HepG2 (cell line): ENCODE measurements at regions not wholly inside any gene's neighbourhood (a gene's known extent, or its start where the extent isn't known, plus 50 kb on each side); places are given as distances from the start of the nearest gene placed in this dataset.

Experiments used
- ATAC-seq: fragments of 200-7000 bp; cut with Tn5 transposase; 3 replicates; pipeline ENCODE4 v1.9.1; 2020; ENCODE audit warnings: mild to moderate bottlenecking, moderate library complexity
- BruUV-seq: library from RNA; stranded (reverse); fragments of 400-500 nt; replicated peaks from 2 replicates; lab custom pipeline; 2021; lab: Mats Ljungman, UMichigan
- CTCF ChIA-PET: fragments of 300-600 bp; formaldehyde crosslinking; extraction: SDS; loops from one replicate; lab custom pipeline; 2021; ENCODE audit warnings: low total read pairs, inconsistent platforms, low intra/inter-chr PET ratio; lab: Yijun Ruan, JAX
- POLR2A ChIA-PET: fragments of 350-600 bp; sonication (Branson Sonifier 250); formaldehyde crosslinking; loops from one replicate; lab custom pipeline; 2020; ENCODE audit warnings: antibody characterized with exemption, inconsistent platforms; lab: Yijun Ruan, JAX
- DNase-seq: peaks from one replicate; pipeline ENCODE4 v3.0.0-alpha.2; 2015; ENCODE audit warnings: low spot score
- FAIRE-seq: peaks from 3 replicates; lab custom pipeline; 2011; peaks lifted over from hg19 to GRCh38; lab: Jason Lieb, UNC
- H2AFZ ChIP-seq: one replicate; pipeline ENCODE4 v1.6.1; 2011; ENCODE audit warnings: low read length, inconsistent platforms
- H3K27ac ChIP-seq: fragments of 300-600 bp; 3 replicates; pipeline ENCODE4 v1.8.0; 2011; ENCODE audit warnings: mixed run types, mild to moderate bottlenecking, mixed read lengths, low read length, inconsistent platforms; ENCODE audit not compliant: insufficient read depth; ENCODE audit errors: extremely low read length
- H3K27me3 ChIP-seq, 2 experiments: fragments of 200-600 bp in 1 of 2; 2 replicates in 1 of 2; 3 replicates in 1 of 2; pipeline versions ENCODE4 v1.6.0 to v1.8.0; 2011; ENCODE audit warnings: low read length in 2 of 2, mild to moderate bottlenecking in 2 of 2, moderate library complexity in 2 of 2, inconsistent platforms in 1 of 2; ENCODE audit not compliant: insufficient read depth in 2 of 2, control insufficient read depth in 1 of 2
- H3K36me3 ChIP-seq, 2 experiments: fragments of 200-600 bp in 1 of 2; replicated peaks in 1 of 2; 2 replicates in 1 of 2; 3 replicates in 1 of 2; pipeline versions ENCODE4 v1.5.1 to v1.8.0; 2011; ENCODE audit warnings: low read length in 2 of 2, inconsistent platforms in 1 of 2; ENCODE audit not compliant: insufficient read depth in 2 of 2, control insufficient read depth in 1 of 2
- H3K4me1 ChIP-seq: 2 replicates; pipeline ENCODE4 v1.5.1; 2012; ENCODE audit warnings: low read length, inconsistent platforms; ENCODE audit not compliant: insufficient read depth
- H3K4me2 ChIP-seq: 2 replicates; pipeline ENCODE4 v1.6.0; 2011; ENCODE audit warnings: low read depth, low read length, inconsistent platforms
- H3K4me3 ChIP-seq, 3 experiments: fragments of 200-600 bp in 1 of 3; sonication (generic), shearing (Covaris generic) in 1 of 3; replicated peaks in 1 of 3; 2 replicates each; pipeline ENCODE4 v1.5.1; 2011 to 2016; ENCODE audit warnings: low read length in 3 of 3, inconsistent platforms in 2 of 3, low read depth in 2 of 3, mild to moderate bottlenecking in 2 of 3, control low read depth in 1 of 3, mixed read lengths in 1 of 3; ENCODE audit not compliant: insufficient read depth in 1 of 3
- H3K79me2 ChIP-seq: one replicate; pipeline ENCODE4 v1.6.1; 2011; ENCODE audit warnings: low read length, inconsistent platforms; ENCODE audit not compliant: insufficient read depth
- H3K9ac ChIP-seq: 2 replicates; pipeline ENCODE4 v1.6.0; 2011; ENCODE audit warnings: mild to moderate bottlenecking, low read depth, low read length, inconsistent platforms; ENCODE audit not compliant: insufficient read depth
- H3K9me3 ChIP-seq: 2 replicates; pipeline ENCODE4 v1.5.1; 2012; ENCODE audit warnings: mild to moderate bottlenecking, low read length
- H4K20me1 ChIP-seq: 2 replicates; pipeline ENCODE4 v1.6.0; 2011; ENCODE audit warnings: inconsistent platforms, mild to moderate bottlenecking, low read length, moderate library complexity; ENCODE audit not compliant: insufficient read depth
- BRCA1 ChIP-seq: sonication (generic); formaldehyde crosslinking; IDR thresholded peaks from 2 replicates; pipeline ENCODE4 v1.4.0; 2020; ENCODE audit warnings: missing genetic modification reagents
- CBX1 ChIP-seq: IDR thresholded peaks from one replicate; pipeline ENCODE4 v1.6.1; 2016; ENCODE audit warnings: antibody characterized with exemption, low read depth
- CEBPG ChIP-seq: IDR thresholded peaks from 2 replicates; pipeline ENCODE4 v1.6.1; 2016
- FOXK1 ChIP-seq: sonication (generic); formaldehyde crosslinking; IDR thresholded peaks from 2 replicates; pipeline ENCODE4 v1.4.0; 2020; ENCODE audit warnings: low read depth, missing genetic modification reagents, borderline replicate concordance
- HMGA1 ChIP-seq: sonication (generic); formaldehyde crosslinking; conservative IDR thresholded peaks from 2 replicates; pipeline ENCODE4 v1.4.0; 2020; ENCODE audit warnings: missing genetic modification reagents
- NFYC ChIP-seq: IDR thresholded peaks from 2 replicates; pipeline ENCODE4 v1.6.1; 2016; ENCODE audit warnings: missing genetic modification reagents, missing compliant biosample characterization
- POLR2AphosphoS2 ChIP-seq: IDR thresholded peaks from 2 replicates; pipeline ENCODE4 v1.6.1; 2011; ENCODE audit warnings: low read depth, low read length, improper control_type of control experiment
- SMARCC2 ChIP-seq: fragments of 450-650 bp; IDR thresholded peaks from 2 replicates; pipeline ENCODE4 v1.6.1; 2017; ENCODE audit warnings: antibody characterized with exemption, mild to moderate bottlenecking
- ZBTB7A ChIP-seq: sonication (generic); formaldehyde crosslinking; IDR thresholded peaks from 2 replicates; pipeline ENCODE4 v1.8.0; 2022; ENCODE audit warnings: mild to moderate bottlenecking, missing genetic modification reagents
- ZNF12 ChIP-seq: sonication (generic); formaldehyde crosslinking; IDR thresholded peaks from 2 replicates; pipeline ENCODE4 v1.5.0; 2020; ENCODE audit warnings: missing genetic modification reagents
- ZNF160 ChIP-seq: sonication (generic); formaldehyde crosslinking; IDR thresholded peaks from 2 replicates; pipeline ENCODE4 v1.8.0; 2022; ENCODE audit warnings: mild to moderate bottlenecking, inconsistent platforms, missing genetic modification reagents
- ZNF557 ChIP-seq: sonication (generic); formaldehyde crosslinking; IDR thresholded peaks from 2 replicates; pipeline ENCODE4 v1.4.0; 2020; ENCODE audit warnings: missing genetic modification reagents
- ZNF703 ChIP-seq: sonication (generic); formaldehyde crosslinking; IDR thresholded peaks from 2 replicates; pipeline ENCODE4 v1.5.1; 2020; ENCODE audit warnings: missing genetic modification reagents, mild to moderate bottlenecking, moderate library complexity, borderline replicate concordance
- ZNF747 ChIP-seq: sonication (generic); formaldehyde crosslinking; IDR thresholded peaks from 2 replicates; pipeline ENCODE4 v1.8.1; 2023; ENCODE audit warnings: missing genetic modification reagents, mild to moderate bottlenecking, borderline replicate concordance
- ZNF878 ChIP-seq: sonication (generic); formaldehyde crosslinking; IDR thresholded peaks from 2 replicates; pipeline ENCODE4 v1.8.1; 2023; ENCODE audit warnings: mild to moderate bottlenecking, missing genetic modification reagents, moderate library complexity
- WGBS: methylation state at CpG from one replicate; pipeline ENCODE4 v1.1.6; 2017; ENCODE audit warnings: low lambda C conversion rate; 5-methylcytosine and 5-hydroxymethylcytosine counted together
- in situ Hi-C: cut with HindIII; loops from 2 replicates; pipeline ENCODE4 v1.10.0; 2017; ENCODE audit warnings: low pct_unique_long_range_greater_than_20kb; ENCODE audit not compliant: extremely low pct_ligation_motif_present
- intact Hi-C: fragments of 100-400 bp; cut with micrococcal nuclease; formaldehyde crosslinking; loops from one replicate; pipeline ENCODE4 v1.10.0; 2022; ENCODE audit not compliant: unreplicated experiment
- TF ChIP-seq, protein P1 (sequence below): sonication (generic); formaldehyde crosslinking; IDR thresholded peaks from 2 replicates; pipeline ENCODE4 v1.5.0; 2020; ENCODE audit warnings: missing genetic modification reagents
- TF ChIP-seq, protein P2 (sequence below): sonication (generic); formaldehyde crosslinking; IDR thresholded peaks from 2 replicates; pipeline ENCODE4 v1.5.1; 2020; ENCODE audit warnings: missing genetic modification reagents, mild to moderate bottlenecking, borderline replicate concordance
- TF ChIP-seq, protein P3 (sequence below): sonication (generic); formaldehyde crosslinking; IDR thresholded peaks from 2 replicates; pipeline ENCODE4 v1.5.0; 2020; ENCODE audit warnings: mild to moderate bottlenecking, missing genetic modification reagents
- TF ChIP-seq, protein P4 (sequence below): sonication (generic); formaldehyde crosslinking; IDR thresholded peaks from 2 replicates; pipeline ENCODE4 v1.4.0; 2020; ENCODE audit warnings: mild to moderate bottlenecking, missing genetic modification reagents
- TF ChIP-seq, protein P5 (sequence below): sonication (generic); formaldehyde crosslinking; IDR thresholded peaks from 2 replicates; pipeline ENCODE4 v1.8.0; 2022; ENCODE audit warnings: low read depth, missing genetic modification reagents

DNA sequence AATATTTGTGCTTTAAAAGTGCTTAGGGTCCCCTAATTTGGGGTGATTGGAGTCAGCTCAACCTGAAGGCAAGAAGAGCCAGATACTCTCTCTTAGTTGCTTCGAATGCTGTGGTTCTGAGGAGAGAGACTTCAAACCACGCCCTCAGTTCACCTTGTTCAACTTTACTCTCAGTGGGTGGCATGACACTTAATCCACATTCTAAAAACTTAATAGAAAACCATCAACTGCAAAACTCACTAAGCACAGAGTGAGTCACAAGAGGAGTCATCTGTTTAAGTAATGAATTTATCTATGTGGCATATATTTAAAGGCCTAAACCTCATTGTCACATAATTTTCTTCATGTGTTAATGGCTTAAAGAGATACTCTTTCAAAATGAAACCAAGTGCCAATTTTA lies 99.5 kb upstream of the SLC4A4 start:
- in situ Hi-C loops, result no loop called here
- CTCF ChIA-PET, result no interaction called here
- DNase-seq (no peak), ATAC-seq (no peak), FAIRE-seq (no peak)
- POLR2A ChIA-PET, result no interaction called here
- Histone ChIP-seq H3K27me3 (no peaks in the 10 kb centered on the region), H3K79me2 (no peaks in the 10 kb centered on the region), H3K9me3 (no peaks in the 10 kb centered on the region), H3K4me2 (no peak overlapping the region), H4K20me1 (no peaks in the 10 kb centered on the region), H3K36me3 (no peaks in the 10 kb centered on the region), H3K27ac (no peak overlapping the region), H3K4me3 (no peak overlapping the region), H3K4me1 (no peaks in the 10 kb centered on the region), H2AFZ (no peak overlapping the region), H3K9ac (no peak overlapping the region)
- TF ChIP-seq ZNF703, result no peak
- no peak for TF ChIP-seq ZNF160
- no peak for TF ChIP-seq ZNF12 (CRISPR knock-in tag)
- no peak for TF ChIP-seq NFYC (CRISPR knock-in tag)
- TF ChIP-seq ZNF878 (CRISPR knock-in tag), result no peak
- TF ChIP-seq BRCA1 (CRISPR knock-in tag), result no peak
- TF ChIP-seq, protein P1, sequence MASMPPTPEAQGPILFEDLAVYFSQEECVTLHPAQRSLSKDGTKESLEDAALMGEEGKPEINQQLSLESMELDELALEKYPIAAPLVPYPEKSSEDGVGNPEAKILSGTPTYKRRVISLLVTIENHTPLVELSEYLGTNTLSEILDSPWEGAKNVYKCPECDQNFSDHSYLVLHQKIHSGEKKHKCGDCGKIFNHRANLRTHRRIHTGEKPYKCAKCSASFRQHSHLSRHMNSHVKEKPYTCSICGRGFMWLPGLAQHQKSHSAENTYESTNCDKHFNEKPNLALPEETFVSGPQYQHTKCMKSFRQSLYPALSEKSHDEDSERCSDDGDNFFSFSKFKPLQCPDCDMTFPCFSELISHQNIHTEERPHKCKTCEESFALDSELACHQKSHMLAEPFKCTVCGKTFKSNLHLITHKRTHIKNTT, result no peak
- TF ChIP-seq POLR2AphosphoS2, result no peak
- no peak for TF ChIP-seq ZNF557 (CRISPR knock-in tag)
- no peak for TF ChIP-seq CBX1
- TF ChIP-seq, protein P2, sequence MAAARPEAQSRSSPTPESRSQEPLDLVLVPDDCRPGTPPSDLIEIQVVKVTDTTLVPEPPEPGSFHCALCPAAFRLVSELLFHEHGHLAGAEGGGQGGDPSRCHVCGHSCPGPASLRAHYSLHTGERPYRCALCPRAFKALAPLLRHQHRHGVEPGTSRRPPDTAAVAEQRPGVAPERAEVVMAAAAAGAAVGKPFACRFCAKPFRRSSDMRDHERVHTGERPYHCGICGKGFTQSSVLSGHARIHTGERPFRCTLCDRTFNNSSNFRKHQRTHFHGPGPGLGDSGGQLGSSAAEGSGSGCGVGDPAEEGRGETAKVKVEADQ (CRISPR knock-in tag), result no peak
- no peak for TF ChIP-seq ZBTB7A
- TF ChIP-seq HMGA1 (CRISPR knock-in tag), result no peak
- TF ChIP-seq, protein P3, sequence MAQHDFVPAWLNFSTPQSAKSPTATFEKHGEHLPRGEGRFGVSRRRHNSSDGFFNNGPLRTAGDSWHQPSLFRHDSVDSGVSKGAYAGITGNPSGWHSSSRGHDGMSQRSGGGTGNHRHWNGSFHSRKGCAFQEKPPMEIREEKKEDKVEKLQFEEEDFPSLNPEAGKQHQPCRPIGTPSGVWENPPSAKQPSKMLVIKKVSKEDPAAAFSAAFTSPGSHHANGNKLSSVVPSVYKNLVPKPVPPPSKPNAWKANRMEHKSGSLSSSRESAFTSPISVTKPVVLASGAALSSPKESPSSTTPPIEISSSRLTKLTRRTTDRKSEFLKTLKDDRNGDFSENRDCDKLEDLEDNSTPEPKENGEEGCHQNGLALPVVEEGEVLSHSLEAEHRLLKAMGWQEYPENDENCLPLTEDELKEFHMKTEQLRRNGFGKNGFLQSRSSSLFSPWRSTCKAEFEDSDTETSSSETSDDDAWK (CRISPR knock-in tag), result no peak
- TF ChIP-seq ZNF747 (CRISPR knock-in tag), result no peak
- TF ChIP-seq, protein P4, sequence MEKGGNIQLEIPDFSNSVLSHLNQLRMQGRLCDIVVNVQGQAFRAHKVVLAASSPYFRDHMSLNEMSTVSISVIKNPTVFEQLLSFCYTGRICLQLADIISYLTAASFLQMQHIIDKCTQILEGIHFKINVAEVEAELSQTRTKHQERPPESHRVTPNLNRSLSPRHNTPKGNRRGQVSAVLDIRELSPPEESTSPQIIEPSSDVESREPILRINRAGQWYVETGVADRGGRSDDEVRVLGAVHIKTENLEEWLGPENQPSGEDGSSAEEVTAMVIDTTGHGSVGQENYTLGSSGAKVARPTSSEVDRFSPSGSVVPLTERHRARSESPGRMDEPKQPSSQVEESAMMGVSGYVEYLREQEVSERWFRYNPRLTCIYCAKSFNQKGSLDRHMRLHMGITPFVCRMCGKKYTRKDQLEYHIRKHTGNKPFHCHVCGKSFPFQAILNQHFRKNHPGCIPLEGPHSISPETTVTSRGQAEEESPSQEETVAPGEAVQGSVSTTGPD, result no peak
- no peak for TF ChIP-seq SMARCC2
- TF ChIP-seq FOXK1 (CRISPR knock-in tag), result no peak
- TF ChIP-seq CEBPG (CRISPR knock-in tag), result no peak
- TF ChIP-seq, protein P5, sequence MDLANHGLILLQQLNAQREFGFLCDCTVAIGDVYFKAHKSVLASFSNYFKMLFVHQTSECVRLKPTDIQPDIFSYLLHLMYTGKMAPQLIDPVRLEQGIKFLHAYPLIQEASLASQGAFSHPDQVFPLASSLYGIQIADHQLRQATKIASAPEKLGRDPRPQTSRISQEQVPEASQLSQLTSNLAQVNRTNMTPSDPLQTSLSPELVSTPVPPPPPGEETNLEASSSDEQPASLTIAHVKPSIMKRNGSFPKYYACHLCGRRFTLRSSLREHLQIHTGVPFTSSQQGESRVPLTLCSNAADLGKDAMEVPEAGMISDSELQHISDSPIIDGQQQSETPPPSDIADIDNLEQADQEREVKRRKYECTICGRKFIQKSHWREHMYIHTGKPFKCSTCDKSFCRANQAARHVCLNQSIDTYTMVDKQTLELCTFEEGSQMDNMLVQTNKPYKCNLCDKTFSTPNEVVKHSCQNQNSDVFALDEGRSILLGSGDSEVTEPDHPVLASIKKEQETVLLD (CRISPR knock-in tag), result no peak
- intact Hi-C loops, result no loop called here
- WGBS, result 19% methylated on average over 2 of the region's 2 CpGs
- BruUV-seq, result no TSS peak
